WTC11 (cell line): ENCODE measurements at regions not wholly inside any gene's neighbourhood (a gene's known extent, or its start where the extent isn't known, plus 50 kb on each side); places are given as distances from the start of the nearest gene placed in this dataset.

Source experiments
- ATAC-seq: fragments of 200-7000 bp; cut with Tn5 transposase; 2 replicates; pipeline ENCODE4 v1.10.0; 2021; ENCODE audit warnings: mild to moderate bottlenecking, moderate library complexity
- CTCF ChIA-PET: fragments of 300-600 bp; sonication (Branson Sonifier 250); formaldehyde crosslinking; loops from one replicate; lab custom pipeline; 2021; ENCODE audit warnings: antibody characterized with exemption; lab: Charles Lee
- POLR2A ChIA-PET: fragments of 350-600 bp; sonication (Branson Sonifier 250); formaldehyde crosslinking; loops from one replicate; lab custom pipeline; 2021; ENCODE audit warnings: antibody characterized with exemption; lab: Charles Lee
- DNase-seq: peaks from one replicate; pipeline ENCODE4 v3.0.0; 2021; ENCODE audit warnings: low spot score
- H3K27ac Mint-ChIP-seq: 2 replicates; pipeline ENCODE4 v1.8.0; 2021; ENCODE audit warnings: mixed read lengths
- H3K27me3 Mint-ChIP-seq: 2 replicates; pipeline ENCODE4 v1.8.0; 2021; ENCODE audit warnings: low read depth, mild to moderate bottlenecking, moderate library complexity, mixed read lengths
- H3K36me3 Mint-ChIP-seq: 2 replicates; pipeline ENCODE4 v1.8.0; 2021; ENCODE audit warnings: mixed read lengths
- H3K4me1 Mint-ChIP-seq: 2 replicates; pipeline ENCODE4 v1.8.0; 2022; ENCODE audit warnings: mixed read lengths
- H3K4me3 Mint-ChIP-seq: 2 replicates; pipeline ENCODE4 v1.8.0; 2021; ENCODE audit warnings: mild to moderate bottlenecking, moderate library complexity, mixed read lengths
- H3K9me3 Mint-ChIP-seq: 2 replicates; pipeline ENCODE4 v1.8.0; 2021; ENCODE audit warnings: mixed read lengths
- AFF4 ChIP-seq: sonication (generic); formaldehyde crosslinking; IDR thresholded peaks from 2 replicates; pipeline ENCODE4 v1.8.1; 2023; ENCODE audit warnings: mild to moderate bottlenecking, missing genetic modification reagents, borderline replicate concordance
- CTCF ChIP-seq: fragments of 200-600 bp; IDR thresholded peaks from 2 replicates; pipeline ENCODE4 v1.8.0; 2022; ENCODE audit warnings: antibody characterized with exemption
- E2F1 ChIP-seq: sonication (generic); formaldehyde crosslinking; IDR thresholded peaks from 2 replicates; pipeline ENCODE4 v1.8.0; 2022; ENCODE audit warnings: mild to moderate bottlenecking, missing genetic modification reagents
- ELF4 ChIP-seq: sonication (generic); formaldehyde crosslinking; IDR thresholded peaks from 2 replicates; pipeline ENCODE4 v1.8.1; 2022; ENCODE audit warnings: low read depth, mild to moderate bottlenecking, moderate library complexity, missing genetic modification reagents
- ERG ChIP-seq: fragments of 250-450 bp; sonication (Bioruptor Pico); IDR thresholded peaks from 2 replicates; pipeline ENCODE4 v1.8.0; 2021; ENCODE audit warnings: mild to moderate bottlenecking
- GABPB1 ChIP-seq: sonication (generic); formaldehyde crosslinking; IDR thresholded peaks from 2 replicates; pipeline ENCODE4 v1.8.1; 2023; ENCODE audit warnings: mild to moderate bottlenecking, missing genetic modification reagents
- KAT7 ChIP-seq: sonication (generic); formaldehyde crosslinking; IDR thresholded peaks from 2 replicates; pipeline ENCODE4 v1.8.1; 2023; ENCODE audit warnings: missing genetic modification reagents, mild to moderate bottlenecking, borderline replicate concordance
- MAX ChIP-seq: sonication (generic); formaldehyde crosslinking; IDR thresholded peaks from 2 replicates; pipeline ENCODE4 v1.8.0; 2022; ENCODE audit warnings: mild to moderate bottlenecking, missing genetic modification reagents
- MLX ChIP-seq: sonication (generic); formaldehyde crosslinking; IDR thresholded peaks from 2 replicates; pipeline ENCODE4 v1.8.1; 2023; ENCODE audit warnings: mild to moderate bottlenecking, missing genetic modification reagents, moderate library complexity
- MXD4 ChIP-seq: fragments of 250-450 bp; sonication (Bioruptor Pico); IDR thresholded peaks from 2 replicates; pipeline ENCODE4 v1.8.0; 2021; ENCODE audit warnings: mild to moderate bottlenecking, moderate library complexity, borderline replicate concordance
- NR3C1 ChIP-seq: sonication (generic); formaldehyde crosslinking; conservative IDR thresholded peaks from 2 replicates; pipeline ENCODE4 v1.8.1; 2023; ENCODE audit warnings: low read depth, mild to moderate bottlenecking, missing genetic modification reagents
- PRDM15 ChIP-seq: sonication (generic); formaldehyde crosslinking; IDR thresholded peaks from 2 replicates; pipeline ENCODE4 v1.8.0; 2022; ENCODE audit warnings: missing genetic modification reagents
- RORB ChIP-seq: fragments of 250-450 bp; sonication (Bioruptor Pico); IDR thresholded peaks from 2 replicates; pipeline ENCODE4 v1.9.0; 2021; ENCODE audit warnings: mild to moderate bottlenecking
- SMAD3 ChIP-seq: sonication (generic); formaldehyde crosslinking; IDR thresholded peaks from 2 replicates; pipeline ENCODE4 v1.8.0; 2022; ENCODE audit warnings: missing genetic modification reagents, mild to moderate bottlenecking, borderline replicate concordance
- SMAD4 ChIP-seq: sonication (generic); formaldehyde crosslinking; IDR thresholded peaks from 2 replicates; pipeline ENCODE4 v1.8.0; 2022; ENCODE audit warnings: mild to moderate bottlenecking, missing genetic modification reagents
- TP53 ChIP-seq: sonication (generic); formaldehyde crosslinking; IDR thresholded peaks from 2 replicates; pipeline ENCODE4 v1.8.1; 2023; ENCODE audit warnings: mild to moderate bottlenecking, missing genetic modification reagents
- ZBTB21 ChIP-seq: sonication (generic); formaldehyde crosslinking; IDR thresholded peaks from 2 replicates; pipeline ENCODE4 v1.8.1; 2023; ENCODE audit warnings: mild to moderate bottlenecking, missing genetic modification reagents, borderline replicate concordance
- ZNF219 ChIP-seq: sonication (generic); formaldehyde crosslinking; IDR thresholded peaks from 2 replicates; pipeline ENCODE4 v1.8.0; 2023; ENCODE audit warnings: missing genetic modification reagents, mild to moderate bottlenecking, borderline replicate concordance
- ZNF416 ChIP-seq: fragments of 250-450 bp; sonication (Bioruptor Pico); IDR thresholded peaks from 2 replicates; pipeline ENCODE4 v1.9.0; 2021; ENCODE audit warnings: mild to moderate bottlenecking, inconsistent platforms
- ZNF512 ChIP-seq: sonication (generic); formaldehyde crosslinking; IDR thresholded peaks from 2 replicates; pipeline ENCODE4 v1.8.1; 2022; ENCODE audit warnings: missing genetic modification reagents, borderline replicate concordance
- ZNF671 ChIP-seq: fragments of 250-450 bp; sonication (Bioruptor Pico); IDR thresholded peaks from 2 replicates; pipeline ENCODE4 v1.8.0; 2021; ENCODE audit warnings: mild to moderate bottlenecking

- peaks cover 10% of the 10 kb centered on the region for H3K4me1 Mint-ChIP-seq
- DNase-seq (no peak), ATAC-seq (no peak)
- H3K4me3 Mint-ChIP-seq: no peak overlapping the region
- TF ChIP-seq ZBTB21 (CRISPR knock-in tag) (no peak), ZNF416 (CRISPR knock-in tag) (no peak), ZNF671 (CRISPR knock-in tag) (no peak), ERG (CRISPR knock-in tag) (no peak), KAT7 (no peak), ELF4 (CRISPR knock-in tag) (no peak), PRDM15 (CRISPR knock-in tag) (no peak), ZNF512 (CRISPR knock-in tag) (no peak), MLX (CRISPR knock-in tag) (no peak), MXD4 (CRISPR knock-in tag) (no peak), NR3C1 (no peak), TP53 (CRISPR knock-in tag) (no peak), RORB (CRISPR knock-in tag) (no peak), ZNF219 (CRISPR knock-in tag) (no peak), SMAD4 (CRISPR knock-in tag) (no peak), GABPB1 (CRISPR knock-in tag) (no peak), SMAD3 (no peak), CTCF (no peak)
- no peaks in the 10 kb centered on the region for H3K27me3 Mint-ChIP-seq
- ChIA-PET POLR2A (no interaction called here), CTCF (interaction anchor here (1.1 kb wide), 1 partner anchor 139 kb away, joined by 3 read pairs; no protein-coding TSS in a partner anchor)
- no peaks in the 10 kb centered on the region for H3K36me3 Mint-ChIP-seq
- no peak overlapping the region for H3K27ac Mint-ChIP-seq
- peaks cover under 1% of the 10 kb centered on the region for H3K9me3 Mint-ChIP-seq
Observed at GRCh38 chr4:28548136-28548535, 1687.5 kb downstream of the STIM2 start.

GRCh38 chr4:28548594-28548993 lies 1688.0 kb downstream of the STIM2 start:
- ChIA-PET POLR2A (no interaction called here), CTCF (interaction anchor here (1.1 kb wide), 1 partner anchor 138 kb away, joined by 3 read pairs; no protein-coding TSS in a partner anchor)
- Mint-ChIP-seq H3K36me3 (0 out of 2 replicates have a peak, but pooled peaks cover 2% of the 10 kb centered on the region), H3K27ac (no peak overlapping the region), H3K9me3 (peaks cover 5% of the 10 kb centered on the region), H3K27me3 (no peaks in the 10 kb centered on the region), H3K4me1 (peaks cover 10% of the 10 kb centered on the region), H3K4me3 (no peak overlapping the region)
- DNase-seq (no peak), ATAC-seq (peak; percentile 59)
- TF ChIP-seq E2F1 (CRISPR knock-in tag): no peak
- no peak for TF ChIP-seq KAT7
- TF ChIP-seq ZNF416 (CRISPR knock-in tag): no peak
- TF ChIP-seq MAX (CRISPR knock-in tag): no peak
- no peak for TF ChIP-seq AFF4 (CRISPR knock-in tag)
